ENCODE measurements at regions not wholly inside any gene's neighbourhood (a gene's known extent, or its start where the extent isn't known, plus 50 kb on each side); places are given as distances from the start of the nearest gene placed in this dataset.

- H3K9me3 Mint-ChIP-seq: no peaks in the 10 kb centered on the region
- no peak overlapping the region for H3K4me3 Mint-ChIP-seq
- ATAC-seq (replicated peaks): no peak
- no peaks in the 10 kb centered on the region for H3K4me1 Mint-ChIP-seq
- H3K27ac Mint-ChIP-seq: no peak overlapping the region
- no peaks in the 10 kb centered on the region for H3K36me3 Mint-ChIP-seq (ENCODE audit: low read depth)
- H3K27me3 Mint-ChIP-seq: peaks cover 22% of the 10 kb centered on the region
These were observed 135.5 kb upstream of the SORCS3 start for GRCh38 chr10:104505521-104506042.

- Mint-ChIP-seq H3K4me1 (no peaks in the 10 kb centered on the region), H3K36me3 (ENCODE audit: low read depth) (no peaks in the 10 kb centered on the region), H3K27me3 (peaks cover 18% of the 10 kb centered on the region), H3K4me3 (no peak overlapping the region), H3K9me3 (no peaks in the 10 kb centered on the region), H3K27ac (no peak overlapping the region)
- no peak for ATAC-seq (replicated peaks)
These were observed 131.1 kb upstream of the SORCS3 start for GRCh38 chr10:104509981-104510380.

- Mint-ChIP-seq H3K9me3 (no peaks in the 10 kb centered on the region), H3K27me3 (peaks cover 18% of the 10 kb centered on the region), H3K4me3 (no peak overlapping the region), H3K4me1 (no peaks in the 10 kb centered on the region), H3K27ac (no peak overlapping the region), H3K36me3 (ENCODE audit: low read depth) (no peaks in the 10 kb centered on the region)
- no peak for ATAC-seq (replicated peaks)
These were observed 130.4 kb upstream of the SORCS3 start for GRCh38 chr10:104510644-104511043.

GRCh38 chr10:104512800-104513199, 128.3 kb upstream of the SORCS3 start:
- Mint-ChIP-seq H3K36me3 (ENCODE audit: low read depth) (no peaks in the 10 kb centered on the region), H3K27ac (no peak overlapping the region), H3K9me3 (no peaks in the 10 kb centered on the region), H3K4me1 (no peaks in the 10 kb centered on the region), H3K27me3 (peaks cover 13% of the 10 kb centered on the region), H3K4me3 (no peak overlapping the region)
- no peak for ATAC-seq (replicated peaks)

GRCh38 chr10:104515678-104516199, 125.4 kb upstream of the SORCS3 start:
- Mint-ChIP-seq H3K4me1 (no peaks in the 10 kb centered on the region), H3K9me3 (no peaks in the 10 kb centered on the region), H3K4me3 (no peak overlapping the region), H3K27me3 (peaks cover 11% of the 10 kb centered on the region), H3K36me3 (ENCODE audit: low read depth) (no peaks in the 10 kb centered on the region), H3K27ac (no peak overlapping the region)
- ATAC-seq (replicated peaks): no peak

GRCh38 chr10:104516986-104517385, 124.1 kb upstream of the SORCS3 start:
- no peak for ATAC-seq (replicated peaks)
- Mint-ChIP-seq H3K27me3 (peaks cover 7% of the 10 kb centered on the region), H3K27ac (no peak overlapping the region), H3K36me3 (ENCODE audit: low read depth) (no peaks in the 10 kb centered on the region), H3K4me1 (no peaks in the 10 kb centered on the region), H3K4me3 (no peak overlapping the region), H3K9me3 (no peaks in the 10 kb centered on the region)

- Mint-ChIP-seq H3K27ac (no peak overlapping the region), H3K27me3 (peaks cover 12% of the 10 kb centered on the region), H3K36me3 (ENCODE audit: low read depth) (no peaks in the 10 kb centered on the region), H3K9me3 (no peaks in the 10 kb centered on the region), H3K4me1 (no peaks in the 10 kb centered on the region), H3K4me3 (no peak overlapping the region)
- no peak for ATAC-seq (replicated peaks)
These were observed 123.1 kb upstream of the SORCS3 start for GRCh38 chr10:104517946-104518345.

GRCh38 chr10:104518891-104519290, 122.2 kb upstream of the SORCS3 start:
- no peaks in the 10 kb centered on the region for H3K9me3 Mint-ChIP-seq
- H3K27ac Mint-ChIP-seq: no peak overlapping the region
- ATAC-seq (replicated peaks): no peak
- H3K27me3 Mint-ChIP-seq: peaks cover 15% of the 10 kb centered on the region
- H3K4me3 Mint-ChIP-seq: no peak overlapping the region
- no peaks in the 10 kb centered on the region for H3K4me1 Mint-ChIP-seq
- no peaks in the 10 kb centered on the region for H3K36me3 Mint-ChIP-seq (ENCODE audit: low read depth)

- no peak overlapping the region for H3K4me3 Mint-ChIP-seq
- ATAC-seq (replicated peaks): no peak
These were observed 120.4 kb upstream of the SORCS3 start for GRCh38 chr10:104520653-104521052.

GRCh38 chr10:104521901-104522694, 119.0 kb upstream of the SORCS3 start:
- Mint-ChIP-seq H3K36me3 (ENCODE audit: low read depth) (no peaks in the 10 kb centered on the region), H3K4me3 (no peak overlapping the region), H3K9me3 (no peaks in the 10 kb centered on the region), H3K4me1 (no peaks in the 10 kb centered on the region), H3K27ac (no peak overlapping the region), H3K27me3 (peaks cover 17% of the 10 kb centered on the region)
- ATAC-seq (replicated peaks): no peak

More at GRCh38 chr10:104520653-104521052, 120.4 kb upstream of the SORCS3 start:
- H3K4me1 Mint-ChIP-seq: no peaks in the 10 kb centered on the region
- peaks cover 21% of the 10 kb centered on the region for H3K27me3 Mint-ChIP-seq
- H3K36me3 Mint-ChIP-seq (ENCODE audit: low read depth): no peaks in the 10 kb centered on the region
- H3K27ac Mint-ChIP-seq: no peak overlapping the region
- H3K9me3 Mint-ChIP-seq: no peaks in the 10 kb centered on the region

GRCh38 chr10:104526188-104526587, 114.9 kb upstream of the SORCS3 start:
- no peak for ATAC-seq (replicated peaks)
- no peaks in the 10 kb centered on the region for H3K9me3 Mint-ChIP-seq

GRCh38 chr10:104527013-104527412, 114.1 kb upstream of the SORCS3 start:
- Mint-ChIP-seq H3K4me3 (no peak overlapping the region), H3K27ac (no peak overlapping the region), H3K9me3 (no peaks in the 10 kb centered on the region), H3K4me1 (no peaks in the 10 kb centered on the region), H3K36me3 (ENCODE audit: low read depth) (no peaks in the 10 kb centered on the region), H3K27me3 (peaks cover 14% of the 10 kb centered on the region)
- peak; percentile 56 for ATAC-seq (replicated peaks)

More at GRCh38 chr10:104526188-104526587, 114.9 kb upstream of the SORCS3 start:
- H3K36me3 Mint-ChIP-seq (ENCODE audit: low read depth): no peaks in the 10 kb centered on the region
- H3K4me1 Mint-ChIP-seq: no peaks in the 10 kb centered on the region
- no peak overlapping the region for H3K27ac Mint-ChIP-seq
- H3K27me3 Mint-ChIP-seq: peaks cover 14% of the 10 kb centered on the region
- no peak overlapping the region for H3K4me3 Mint-ChIP-seq

GRCh38 chr10:104540181-104540580, 100.9 kb upstream of the SORCS3 start:
- no peak for ATAC-seq (replicated peaks)
- peaks cover 32% of the 10 kb centered on the region for H3K27me3 Mint-ChIP-seq
- no peak overlapping the region for H3K4me3 Mint-ChIP-seq
- H3K27ac Mint-ChIP-seq: no peak overlapping the region
- H3K36me3 Mint-ChIP-seq (ENCODE audit: low read depth): no peaks in the 10 kb centered on the region
- no peaks in the 10 kb centered on the region for H3K9me3 Mint-ChIP-seq
- H3K4me1 Mint-ChIP-seq: no peaks in the 10 kb centered on the region

- Mint-ChIP-seq H3K4me1 (no peaks in the 10 kb centered on the region), H3K27me3 (peaks cover 23% of the 10 kb centered on the region), H3K27ac (no peak overlapping the region), H3K36me3 (ENCODE audit: low read depth) (no peaks in the 10 kb centered on the region), H3K9me3 (no peaks in the 10 kb centered on the region), H3K4me3 (no peak overlapping the region)
- ATAC-seq (replicated peaks): no peak
These were observed 99.3 kb upstream of the SORCS3 start for GRCh38 chr10:104541820-104542219.

- Mint-ChIP-seq H3K27ac (no peak overlapping the region), H3K27me3 (peaks cover 11% of the 10 kb centered on the region), H3K36me3 (ENCODE audit: low read depth) (no peaks in the 10 kb centered on the region), H3K4me1 (no peaks in the 10 kb centered on the region), H3K9me3 (no peaks in the 10 kb centered on the region), H3K4me3 (no peak overlapping the region)
- ATAC-seq (replicated peaks): no peak
These were observed 94.8 kb upstream of the SORCS3 start for GRCh38 chr10:104546336-104546735.

Data from activated T-helper 17 cell treated with anti-CD3 and anti-CD28 coated beads, Interleukin-2, amount 50 U/mL, for 72 hours (primary cell).